ENCODE measurements at regions not wholly inside any gene's neighbourhood (a gene's known extent, or its start where the extent isn't known, plus 50 kb on each side); places are given as distances from the start of the nearest gene placed in this dataset.

- H3K36me3 Mint-ChIP-seq (ENCODE audit: low read depth) = no peaks in the 10 kb centered on the region
- H3K27ac ChIP-seq (ENCODE audit: low read depth) = no peak overlapping the region
- no peaks in the 10 kb centered on the region for H3K9me2 ChIP-seq (ENCODE audit: insufficient read depth)
- no peaks in the 10 kb centered on the region for H3F3A ChIP-seq (replicated peaks; ENCODE audit: low read depth)
- no peak overlapping the region for H3K4me3 ChIP-seq
- H3K4me3 Mint-ChIP-seq = no peak overlapping the region
- H3K36me3 ChIP-seq (ENCODE audit: insufficient read depth) = no peaks in the 10 kb centered on the region
- H3K27me3 Mint-ChIP-seq (ENCODE audit: insufficient read depth, low read depth, poor library complexity) = peaks cover 2% of the 10 kb centered on the region
- H2AFZ ChIP-seq = no peak overlapping the region
- no peak overlapping the region for H3K27ac Mint-ChIP-seq
- no peaks in the 10 kb centered on the region for H3K27me3 ChIP-seq (ENCODE audit: insufficient read depth)
- no peaks in the 10 kb centered on the region for H4K20me1 ChIP-seq (replicated peaks; ENCODE audit: insufficient read depth)
- H3K4me1 Mint-ChIP-seq = no peaks in the 10 kb centered on the region
- TF ChIP-seq STAT1 (IDR thresholded peaks at IDR 0.05; ENCODE audit: unreplicated experiment) = no peak
- no peak for TF ChIP-seq CREB1 (CRISPR knock-in tag; IDR thresholded peaks at IDR 0.05; ENCODE audit: low read depth)
- no peak for TF ChIP-seq JUNB (IDR thresholded peaks at IDR 0.05; ENCODE audit: unreplicated experiment)
- TF ChIP-seq, protein P1, sequence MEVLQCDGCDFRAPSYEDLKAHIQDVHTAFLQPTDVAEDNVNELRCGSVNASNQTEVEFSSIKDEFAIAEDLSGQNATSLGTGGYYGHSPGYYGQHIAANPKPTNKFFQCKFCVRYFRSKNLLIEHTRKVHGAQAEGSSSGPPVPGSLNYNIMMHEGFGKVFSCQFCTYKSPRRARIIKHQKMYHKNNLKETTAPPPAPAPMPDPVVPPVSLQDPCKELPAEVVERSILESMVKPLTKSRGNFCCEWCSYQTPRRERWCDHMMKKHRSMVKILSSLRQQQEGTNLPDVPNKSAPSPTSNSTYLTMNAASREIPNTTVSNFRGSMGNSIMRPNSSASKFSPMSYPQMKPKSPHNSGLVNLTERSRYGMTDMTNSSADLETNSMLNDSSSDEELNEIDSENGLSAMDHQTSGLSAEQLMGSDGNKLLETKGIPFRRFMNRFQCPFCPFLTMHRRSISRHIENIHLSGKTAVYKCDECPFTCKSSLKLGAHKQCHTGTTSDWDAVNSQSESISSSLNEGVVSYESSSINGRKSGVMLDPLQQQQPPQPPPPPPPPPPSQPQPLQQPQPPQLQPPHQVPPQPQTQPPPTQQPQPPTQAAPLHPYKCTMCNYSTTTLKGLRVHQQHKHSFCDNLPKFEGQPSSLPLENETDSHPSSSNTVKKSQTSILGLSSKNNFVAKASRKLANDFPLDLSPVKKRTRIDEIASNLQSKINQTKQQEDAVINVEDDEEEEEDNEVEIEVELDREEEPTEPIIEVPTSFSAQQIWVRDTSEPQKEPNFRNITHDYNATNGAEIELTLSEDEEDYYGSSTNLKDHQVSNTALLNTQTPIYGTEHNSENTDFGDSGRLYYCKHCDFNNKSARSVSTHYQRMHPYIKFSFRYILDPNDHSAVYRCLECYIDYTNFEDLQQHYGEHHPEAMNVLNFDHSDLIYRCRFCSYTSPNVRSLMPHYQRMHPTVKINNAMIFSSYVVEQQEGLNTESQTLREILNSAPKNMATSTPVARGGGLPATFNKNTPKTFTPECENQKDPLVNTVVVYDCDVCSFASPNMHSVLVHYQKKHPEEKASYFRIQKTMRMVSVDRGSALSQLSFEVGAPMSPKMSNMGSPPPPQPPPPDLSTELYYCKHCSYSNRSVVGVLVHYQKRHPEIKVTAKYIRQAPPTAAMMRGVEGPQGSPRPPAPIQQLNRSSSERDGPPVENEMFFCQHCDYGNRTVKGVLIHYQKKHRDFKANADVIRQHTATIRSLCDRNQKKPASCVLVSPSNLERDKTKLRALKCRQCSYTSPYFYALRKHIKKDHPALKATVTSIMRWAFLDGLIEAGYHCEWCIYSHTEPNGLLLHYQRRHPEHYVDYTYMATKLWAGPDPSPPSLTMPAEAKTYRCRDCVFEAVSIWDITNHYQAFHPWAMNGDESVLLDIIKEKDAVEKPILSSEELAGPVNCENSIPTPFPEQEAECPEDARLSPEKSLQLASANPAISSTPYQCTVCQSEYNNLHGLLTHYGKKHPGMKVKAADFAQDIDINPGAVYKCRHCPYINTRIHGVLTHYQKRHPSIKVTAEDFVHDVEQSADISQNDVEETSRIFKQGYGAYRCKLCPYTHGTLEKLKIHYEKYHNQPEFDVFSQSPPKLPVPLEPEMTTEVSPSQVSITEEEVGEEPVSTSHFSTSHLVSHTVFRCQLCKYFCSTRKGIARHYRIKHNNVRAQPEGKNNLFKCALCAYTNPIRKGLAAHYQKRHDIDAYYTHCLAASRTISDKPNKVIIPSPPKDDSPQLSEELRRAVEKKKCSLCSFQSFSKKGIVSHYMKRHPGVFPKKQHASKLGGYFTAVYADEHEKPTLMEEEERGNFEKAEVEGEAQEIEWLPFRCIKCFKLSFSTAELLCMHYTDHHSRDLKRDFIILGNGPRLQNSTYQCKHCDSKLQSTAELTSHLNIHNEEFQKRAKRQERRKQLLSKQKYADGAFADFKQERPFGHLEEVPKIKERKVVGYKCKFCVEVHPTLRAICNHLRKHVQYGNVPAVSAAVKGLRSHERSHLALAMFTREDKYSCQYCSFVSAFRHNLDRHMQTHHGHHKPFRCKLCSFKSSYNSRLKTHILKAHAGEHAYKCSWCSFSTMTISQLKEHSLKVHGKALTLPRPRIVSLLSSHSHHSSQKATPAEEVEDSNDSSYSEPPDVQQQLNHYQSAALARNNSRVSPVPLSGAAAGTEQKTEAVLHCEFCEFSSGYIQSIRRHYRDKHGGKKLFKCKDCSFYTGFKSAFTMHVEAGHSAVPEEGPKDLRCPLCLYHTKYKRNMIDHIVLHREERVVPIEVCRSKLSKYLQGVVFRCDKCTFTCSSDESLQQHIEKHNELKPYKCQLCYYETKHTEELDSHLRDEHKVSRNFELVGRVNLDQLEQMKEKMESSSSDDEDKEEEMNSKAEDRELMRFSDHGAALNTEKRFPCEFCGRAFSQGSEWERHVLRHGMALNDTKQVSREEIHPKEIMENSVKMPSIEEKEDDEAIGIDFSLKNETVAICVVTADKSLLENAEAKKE (CRISPR knock-in tag; IDR thresholded peaks at IDR 0.05) = no peak
- TF ChIP-seq ZNF331 (CRISPR knock-in tag; IDR thresholded peaks at IDR 0.05; ENCODE audit: low read depth) = no peak
- no peak for TF ChIP-seq EZH2phosphoT487 (IDR thresholded peaks at IDR 0.05; ENCODE audit: unreplicated experiment)
- no peak for TF ChIP-seq EZH2 (IDR thresholded peaks at IDR 0.05; ENCODE audit: low read depth, unreplicated experiment)
- TF ChIP-seq POLR2AphosphoS5 (IDR thresholded peaks at IDR 0.05; ENCODE audit: low read depth) = no peak
- TF ChIP-seq ETS1 (IDR thresholded peaks at IDR 0.05) = no peak
- no peak for TF ChIP-seq CTCF (conservative IDR thresholded peaks at IDR 0.05; ENCODE audit: low read depth in 2 of 2)
- no peak for TF ChIP-seq REST (IDR thresholded peaks at IDR 0.05; ENCODE audit: unreplicated experiment)
- no peak for TF ChIP-seq NANOG (IDR thresholded peaks at IDR 0.05; ENCODE audit: borderline replicate concordance)
- TF ChIP-seq ZNF114 (CRISPR knock-in tag; IDR thresholded peaks at IDR 0.05) = no peak
- H3K9me3 Mint-ChIP-seq = no peaks in the 10 kb centered on the region
- no peaks in the 10 kb centered on the region for H3K4me1 ChIP-seq (ENCODE audit: insufficient read depth)
- ATAC-seq (no peak), DNase-seq (ENCODE audit: low spot score) (no peak)
- no peak overlapping the region for H3K4me2 ChIP-seq
- no peaks in the 10 kb centered on the region for H3K79me2 ChIP-seq (replicated peaks; ENCODE audit: insufficient read depth)
These were observed 1086.9 kb upstream of the PCDH20 start for GRCh38 chr13:62502588-62502987.

Data from GM23338 (cell line).